CD4-positive, alpha-beta T cell treated with Interleukin-10 for 1 hour (primary cell): ENCODE measurements at regions not wholly inside any gene's neighbourhood (a gene's known extent, or its start where the extent isn't known, plus 50 kb on each side); places are given as distances from the start of the nearest gene placed in this dataset.
"Not testable (repeated sequence)": the region's sequence is repeated elsewhere in the genome, so short reads cannot be mapped to it uniquely, and the experiment has no call there.

Source experiments
- DNase-seq: peaks from one replicate; pipeline ENCODE4 v3.0.0-alpha.2; 2020

DNA sequence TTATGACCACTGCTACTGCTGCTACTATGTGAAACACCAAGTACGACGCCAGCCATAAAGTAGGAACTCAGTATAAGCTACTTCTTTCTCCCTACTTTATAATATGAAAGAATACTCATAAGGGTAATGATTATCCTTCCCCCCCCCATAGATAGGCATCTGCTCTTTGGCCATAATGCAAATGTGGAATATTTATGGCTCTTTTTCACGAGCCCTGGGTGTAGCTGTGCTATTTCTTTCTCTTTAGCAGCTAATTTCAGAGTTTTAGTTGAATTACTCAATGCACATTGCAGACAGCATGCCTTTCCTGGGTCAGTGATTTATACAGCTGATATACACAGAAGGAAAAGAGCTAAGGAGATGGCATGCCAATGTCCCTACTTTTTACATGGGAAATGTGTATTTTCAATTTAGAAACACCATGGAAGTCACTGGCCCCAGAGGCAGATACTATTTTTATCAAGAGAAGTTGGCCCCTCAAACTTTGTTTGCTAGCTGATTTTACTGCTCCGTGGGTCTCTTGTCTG, 234.1 kb upstream of the KIAA1217 start:
- DNase-seq = no peak

DNA sequence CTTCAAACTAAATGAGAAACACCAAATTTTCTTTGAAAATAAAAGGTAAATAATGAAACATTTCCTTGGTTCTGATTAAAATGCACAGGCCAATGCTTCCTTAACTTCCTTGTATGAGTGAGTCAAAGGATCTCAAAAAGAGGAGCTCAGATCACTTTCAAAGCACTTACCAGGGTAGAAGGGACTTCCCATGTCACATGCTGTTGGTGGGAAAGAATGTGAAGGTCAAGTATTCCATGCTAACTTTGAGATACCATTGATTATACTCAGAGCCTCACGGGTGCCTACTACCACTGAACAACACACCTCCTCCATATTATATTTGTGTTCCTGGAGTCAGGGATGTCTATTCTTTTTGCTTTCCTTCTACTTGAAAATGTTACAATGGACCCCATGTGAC, 233.5 kb upstream of the KIAA1217 start:
- no peak for DNase-seq

DNA sequence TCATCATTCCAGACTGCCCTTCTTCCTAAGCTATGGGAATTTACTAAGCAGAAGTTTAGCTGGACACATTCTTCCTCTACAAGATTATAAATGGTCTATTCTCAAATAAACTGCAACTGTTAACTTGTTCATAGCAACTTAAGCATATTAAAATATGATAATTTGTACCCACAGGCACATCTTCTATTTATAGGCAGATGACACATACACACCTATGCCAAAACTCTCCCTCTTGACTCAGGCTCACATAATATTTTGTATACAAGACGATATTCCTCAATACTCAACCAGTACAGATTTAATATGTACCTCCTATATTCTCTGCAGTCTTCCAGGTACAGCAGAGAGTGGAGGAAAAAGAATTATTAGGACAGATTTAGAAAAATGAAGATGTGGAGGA, 232.7 kb upstream of the KIAA1217 start:
- no peak for DNase-seq

DNA sequence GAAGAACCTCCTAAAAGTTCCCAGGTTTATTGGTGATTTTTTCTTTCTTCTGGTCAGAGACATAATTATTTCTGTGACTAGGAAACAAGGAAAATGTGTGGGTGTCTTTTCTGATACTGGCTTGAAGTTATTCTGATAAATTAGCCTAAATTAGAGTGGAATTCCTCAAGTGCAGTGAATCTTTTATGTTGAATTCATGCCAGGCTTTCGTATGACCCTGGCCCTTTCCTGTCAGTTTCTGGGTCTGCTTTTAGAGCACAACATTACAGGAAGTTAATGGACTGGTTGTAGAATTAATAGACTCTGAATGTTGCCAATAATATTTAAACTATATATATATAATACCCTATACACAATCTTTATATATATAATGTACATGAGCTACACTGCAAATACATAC, 230.6 kb upstream of the KIAA1217 start:
- DNase-seq = no peak

DNA sequence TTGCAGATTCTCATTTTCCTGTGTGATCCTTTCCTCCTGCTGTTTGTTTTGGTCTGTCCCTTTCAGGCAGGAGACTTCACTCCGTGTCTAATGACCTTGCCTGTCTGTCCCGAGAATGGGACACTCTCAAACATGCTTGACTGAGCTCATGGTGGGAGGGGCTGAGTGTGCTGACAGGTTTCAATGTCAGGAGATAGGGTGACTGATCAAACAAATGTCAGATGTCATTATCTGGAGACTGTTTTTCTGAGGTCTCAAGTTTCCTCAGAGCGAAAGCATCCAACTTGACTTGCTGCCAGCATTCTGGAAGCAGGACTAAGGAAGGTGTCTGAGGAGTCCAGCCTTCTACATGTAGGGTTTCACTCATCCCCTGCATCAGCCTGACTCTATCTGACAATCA, 228.8 kb upstream of the KIAA1217 start:
- DNase-seq = no peak

DNA sequence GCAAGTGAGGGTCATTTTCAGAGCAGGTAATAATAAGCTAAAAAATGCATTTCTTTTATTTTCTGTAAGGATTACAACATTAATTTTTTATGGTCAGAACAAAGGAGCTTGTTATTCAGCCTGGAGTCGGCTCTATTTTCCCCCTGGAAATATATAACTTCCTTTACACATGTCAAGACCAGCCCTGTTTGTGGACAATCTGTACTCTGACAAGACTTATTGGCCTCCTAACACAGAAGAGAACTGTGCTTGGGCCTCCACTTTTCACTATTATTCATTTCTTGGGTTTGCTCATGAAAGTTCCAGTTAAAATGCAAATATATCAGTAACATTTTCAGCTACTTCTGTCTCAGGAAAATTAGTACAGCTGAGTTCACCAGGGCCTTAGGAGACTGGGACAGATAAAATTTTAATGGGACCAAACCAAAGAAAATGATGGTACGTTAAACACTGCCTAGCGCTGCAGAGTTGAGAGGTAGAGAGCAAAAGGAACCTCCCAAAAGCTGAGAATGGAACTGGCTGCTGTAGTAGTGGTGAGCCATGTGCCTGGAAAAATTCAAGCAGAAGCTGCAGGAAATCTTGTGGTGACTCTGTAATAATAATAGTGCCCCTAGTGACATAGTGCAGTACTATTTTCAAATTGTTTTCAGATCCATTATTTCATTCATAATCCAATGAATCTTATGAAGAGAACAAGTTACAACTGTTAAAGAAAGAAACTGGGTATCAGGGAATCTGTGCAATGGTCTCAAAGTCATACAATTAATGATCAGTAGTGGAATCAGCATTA, 227.2 kb upstream of the KIAA1217 start:
- no peak for DNase-seq

DNA sequence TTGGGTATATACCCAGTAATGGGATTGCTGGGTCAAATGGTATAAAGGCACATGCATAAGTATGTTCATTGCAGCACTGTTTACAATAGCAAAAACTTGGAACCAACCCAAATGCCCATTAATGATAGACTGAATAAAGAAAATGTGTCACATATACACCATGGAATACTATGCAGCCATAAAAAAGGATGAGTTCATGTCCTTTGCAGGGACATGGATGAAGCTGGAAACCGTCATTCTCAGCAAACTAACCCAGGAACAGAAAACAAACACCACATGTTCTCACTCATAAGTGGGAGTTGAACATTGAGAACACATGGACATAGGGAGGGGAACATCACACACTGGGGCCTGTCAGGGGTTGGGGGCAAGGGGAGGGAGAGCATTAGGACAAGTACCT, 224.5 kb upstream of the KIAA1217 start:
- DNase-seq = not testable (repeated sequence)

DNA sequence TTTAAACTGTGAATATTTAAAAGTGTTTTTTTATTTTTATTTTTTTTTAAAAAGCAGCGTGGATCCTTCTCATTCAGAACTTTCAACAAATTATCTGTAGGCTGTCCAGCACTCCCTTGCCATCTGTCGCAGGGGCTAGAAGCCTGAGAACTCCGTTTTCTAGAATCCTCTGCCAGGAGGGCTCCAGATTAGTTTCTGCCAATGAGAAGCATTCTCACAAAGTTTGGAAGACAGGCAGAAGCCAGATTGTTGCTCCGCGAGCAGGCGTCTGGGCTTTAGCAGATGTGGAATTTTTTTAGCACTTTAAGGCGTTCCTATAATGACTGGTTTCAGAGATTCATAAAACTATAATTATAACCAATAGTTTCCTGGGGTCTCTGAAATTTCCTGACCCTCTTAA, 220.9 kb upstream of the KIAA1217 start:
- DNase-seq = no peak

DNA sequence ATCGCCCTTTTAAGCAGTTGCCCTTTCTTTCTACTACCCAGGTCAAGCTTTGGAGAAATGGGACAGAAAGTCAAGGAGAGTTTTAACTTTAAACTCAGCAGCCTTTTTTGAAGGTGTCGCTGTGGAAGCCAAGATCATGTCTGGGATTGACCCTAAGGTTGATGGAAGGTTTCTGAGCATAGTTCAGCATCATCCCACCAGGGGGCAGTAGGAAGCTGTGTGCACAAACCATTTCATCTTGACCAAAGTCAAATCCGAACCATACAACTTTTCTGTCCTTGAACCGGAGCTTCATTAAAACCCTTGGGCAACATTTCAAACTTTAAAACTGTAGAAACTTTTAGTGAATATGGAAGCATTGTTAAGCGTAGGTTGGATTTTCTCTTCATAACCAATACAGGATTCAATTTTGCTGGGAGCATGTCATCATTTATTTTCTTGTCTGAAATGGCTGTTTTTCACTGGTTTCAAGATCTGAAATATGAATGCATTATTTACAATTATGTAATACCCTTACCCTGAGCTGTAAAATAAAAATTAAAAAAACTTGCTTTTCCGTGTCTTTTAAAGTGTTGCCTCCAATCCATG, 214.4 kb upstream of the KIAA1217 start:
- no peak for DNase-seq

DNA sequence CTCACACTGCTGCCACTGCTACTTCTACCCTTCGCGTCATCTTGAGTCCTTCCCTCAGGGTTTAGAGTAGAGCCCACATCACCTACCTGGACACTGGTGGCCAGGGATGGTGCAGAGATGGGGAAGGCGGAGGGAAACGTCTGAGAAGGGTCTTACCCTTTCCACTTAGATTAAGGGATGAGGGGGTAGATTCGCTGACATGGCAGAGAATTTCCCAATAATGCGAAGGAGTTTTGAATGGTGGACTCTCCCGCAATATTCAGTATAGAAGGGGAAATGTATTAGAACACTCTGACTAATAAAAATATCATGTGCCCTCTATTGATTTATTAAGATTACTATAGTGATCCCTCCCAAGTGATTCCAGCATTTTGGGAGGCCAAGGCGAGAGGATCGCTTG, 209.5 kb upstream of the KIAA1217 start:
- no peak for DNase-seq

DNA sequence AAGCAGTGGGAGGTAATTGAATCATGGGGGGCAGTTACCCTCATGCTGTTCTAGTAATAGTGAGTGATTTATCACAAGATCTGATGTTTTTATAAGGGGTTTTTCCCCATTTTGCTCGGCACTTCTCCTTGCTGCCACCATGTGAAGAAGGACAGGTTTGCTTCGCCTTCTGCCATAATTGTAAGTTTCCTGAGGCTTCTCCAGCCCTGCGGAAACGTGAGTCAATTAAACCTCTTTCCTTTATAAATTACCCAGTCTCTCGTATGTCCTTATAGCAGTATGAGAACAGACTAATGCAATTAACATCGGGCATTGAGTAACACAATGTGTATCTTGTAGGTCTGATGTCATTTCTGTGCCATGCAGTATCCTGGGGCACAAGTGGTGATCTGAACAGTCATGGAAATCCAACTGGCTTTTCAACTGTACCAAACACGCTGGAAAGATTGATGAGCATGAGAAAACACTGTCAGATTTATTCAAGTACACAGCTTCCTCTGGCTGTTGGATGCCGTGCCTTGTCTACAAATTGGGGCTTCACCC, 208.6 kb upstream of the KIAA1217 start:
- DNase-seq = no peak

DNA sequence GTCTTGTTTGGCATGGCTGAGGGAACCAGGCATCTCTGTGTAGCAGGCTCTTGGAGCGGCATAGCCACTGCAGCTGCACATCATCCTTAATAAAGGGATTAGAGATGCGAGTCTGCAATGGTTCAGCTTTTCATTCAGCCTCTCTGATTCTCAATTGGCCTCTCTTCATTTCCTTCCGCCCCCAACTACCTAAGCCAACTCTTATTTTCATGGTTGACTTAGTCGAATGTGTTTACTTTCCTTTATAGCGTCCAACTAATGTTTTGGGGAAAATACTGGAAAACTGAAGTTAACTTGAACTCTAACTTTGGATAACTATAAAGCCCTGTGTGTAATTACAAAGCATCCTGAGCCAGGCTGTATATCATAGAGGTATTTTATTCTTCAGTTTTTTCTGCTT, 202.2 kb upstream of the KIAA1217 start:
- no peak for DNase-seq

DNA sequence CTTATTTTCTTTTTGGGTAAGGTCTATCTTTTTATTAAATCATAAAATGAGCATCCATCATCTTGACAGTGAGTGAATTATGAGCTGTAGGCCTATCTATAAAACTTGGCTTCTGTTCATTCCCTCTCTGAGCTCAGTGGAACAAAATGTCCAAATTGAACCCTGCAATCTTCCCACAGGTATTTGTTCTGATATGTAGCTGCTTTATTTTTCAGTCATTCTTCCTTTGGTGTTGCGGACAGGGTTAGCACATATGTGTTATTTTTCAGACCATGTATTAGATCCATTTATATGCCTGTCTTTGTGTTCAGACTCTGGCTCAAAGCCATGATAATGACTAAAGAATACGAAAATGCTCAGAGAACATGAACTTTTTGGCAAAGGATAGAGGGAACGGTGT, 201.6 kb upstream of the KIAA1217 start:
- DNase-seq = no peak

DNA sequence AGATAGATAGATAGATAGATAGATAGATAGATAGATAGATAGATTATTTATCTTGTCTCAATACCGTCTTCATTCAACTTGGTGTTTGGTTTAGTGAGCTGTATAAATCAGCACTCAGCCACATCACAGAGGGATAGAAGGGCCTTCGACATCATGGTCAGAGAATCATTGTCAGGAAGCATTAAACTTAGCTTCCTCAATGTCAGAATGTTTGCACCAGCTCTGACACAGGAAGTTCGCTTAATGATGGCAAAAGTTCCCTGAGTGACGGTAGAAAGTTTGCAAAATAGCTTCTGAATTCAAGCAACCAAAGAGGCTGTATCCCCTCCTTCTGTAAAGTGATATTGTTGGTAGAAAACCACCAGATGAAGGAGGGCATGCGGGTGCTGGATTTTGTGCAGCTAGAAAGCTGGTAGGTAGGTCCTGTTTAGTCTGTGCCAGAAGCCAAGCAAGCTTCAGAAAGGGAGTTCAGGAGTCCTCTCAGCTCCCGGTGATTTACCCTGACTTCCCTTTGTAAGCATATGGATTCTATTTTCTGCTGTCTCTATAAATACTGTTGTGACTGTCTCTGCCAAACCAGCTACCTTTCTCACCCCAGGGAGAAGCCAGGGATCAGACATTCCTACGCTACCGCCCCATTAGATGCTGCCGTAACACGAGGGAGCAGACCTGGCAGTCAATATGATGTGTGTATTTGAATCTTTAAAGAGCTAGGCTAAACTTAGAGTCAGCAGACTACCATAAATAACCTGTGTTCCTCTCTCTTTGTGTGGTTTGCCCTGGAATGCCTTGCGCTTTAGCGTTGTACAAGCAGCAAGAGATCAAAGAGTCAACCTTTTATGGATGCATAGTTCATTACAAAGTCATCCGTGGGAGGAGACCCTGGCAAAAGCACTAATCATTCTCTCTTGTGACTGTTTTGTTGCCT, 200.5 kb upstream of the KIAA1217 start:
- no peak for DNase-seq

DNA sequence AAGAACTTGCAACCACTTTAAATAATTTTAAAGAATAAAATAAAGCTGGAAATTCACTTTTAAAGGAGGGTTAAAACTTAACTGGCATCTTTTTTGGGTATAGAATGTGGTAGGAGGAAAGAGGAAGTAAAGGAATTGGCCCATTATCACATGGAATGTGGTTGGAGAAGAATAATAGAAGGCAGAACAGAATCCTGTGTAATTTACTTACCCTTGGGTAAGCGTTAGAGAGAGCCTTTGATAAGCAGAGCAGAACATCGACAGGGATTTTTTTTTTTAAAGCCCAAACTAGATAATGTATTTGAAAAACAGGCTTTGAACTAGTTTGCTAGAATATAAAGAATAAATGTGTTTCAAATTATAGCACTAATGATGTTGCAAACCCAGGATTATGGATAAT, 199.8 kb upstream of the KIAA1217 start:
- no peak for DNase-seq

DNA sequence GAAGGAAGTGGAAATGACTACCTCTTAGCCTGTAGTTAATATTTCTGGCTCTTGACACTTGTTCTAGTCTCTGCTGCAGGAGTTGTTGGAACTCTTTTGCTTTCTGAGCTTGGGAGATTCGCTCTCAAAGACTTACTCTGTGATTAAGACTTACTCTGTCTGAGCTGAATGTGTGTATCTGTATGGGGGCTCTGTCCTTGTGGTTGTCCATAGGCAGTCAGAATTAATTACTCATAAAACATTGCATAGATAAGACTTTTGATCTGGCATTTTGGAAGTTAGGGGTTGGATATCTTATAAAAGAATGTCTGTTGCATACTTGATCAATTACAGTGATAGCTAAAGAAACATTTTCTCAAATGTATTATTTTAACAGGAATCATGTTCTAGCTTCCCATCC, 199.2 kb upstream of the KIAA1217 start:
- DNase-seq = no peak

DNA sequence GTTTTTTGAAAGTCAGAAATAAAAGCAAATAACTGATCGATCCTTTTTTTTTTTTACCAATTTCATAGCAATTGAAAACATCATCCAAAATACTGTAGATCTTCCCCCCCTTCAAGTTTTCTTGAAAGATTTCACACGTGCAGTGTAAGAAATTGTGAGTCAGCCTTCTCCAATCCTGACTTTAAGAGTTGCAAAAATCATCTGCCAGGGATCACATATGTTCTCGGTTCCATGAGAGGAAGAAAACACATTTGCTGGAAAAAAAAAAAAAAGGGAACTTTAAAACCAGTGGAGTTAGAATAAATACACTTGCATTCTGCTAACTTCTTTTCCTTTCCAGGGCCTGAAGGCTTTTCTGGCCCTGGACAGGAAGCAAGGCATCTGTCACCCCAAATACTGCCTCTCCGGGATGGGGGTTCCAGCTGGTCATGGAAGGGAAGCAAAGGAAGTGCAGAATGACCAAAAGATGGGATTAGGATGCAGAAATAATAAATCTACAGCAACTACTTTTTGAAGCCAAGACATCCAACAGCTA, 198.4 kb upstream of the KIAA1217 start:
- DNase-seq = no peak

DNA sequence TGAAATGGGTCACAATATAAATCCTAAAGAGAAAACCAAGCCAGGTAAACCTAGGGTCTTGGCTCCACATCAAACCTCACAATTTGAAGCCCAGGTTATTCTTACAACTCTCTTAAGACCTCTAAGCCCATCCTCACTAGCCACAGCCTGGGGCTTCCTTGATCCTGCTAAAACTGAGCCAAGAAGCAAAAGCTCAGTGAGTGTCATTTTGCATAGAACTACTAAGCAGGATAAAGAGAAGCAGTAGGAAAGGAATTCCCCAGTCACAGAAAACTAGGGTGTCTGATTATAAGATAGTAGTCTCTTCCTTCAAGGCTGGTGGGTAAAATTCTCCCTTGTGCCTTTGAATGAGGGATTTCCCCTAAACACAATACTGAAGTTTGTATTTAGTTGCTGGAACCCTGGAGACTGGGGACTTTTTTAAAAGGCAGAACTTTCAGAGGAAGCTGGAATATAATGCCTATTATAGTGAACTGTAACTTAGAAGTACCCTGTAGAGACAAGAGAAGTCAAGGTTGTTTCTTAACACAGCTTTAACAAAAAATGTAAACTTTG, 196.6 kb upstream of the KIAA1217 start:
- no peak for DNase-seq

DNA sequence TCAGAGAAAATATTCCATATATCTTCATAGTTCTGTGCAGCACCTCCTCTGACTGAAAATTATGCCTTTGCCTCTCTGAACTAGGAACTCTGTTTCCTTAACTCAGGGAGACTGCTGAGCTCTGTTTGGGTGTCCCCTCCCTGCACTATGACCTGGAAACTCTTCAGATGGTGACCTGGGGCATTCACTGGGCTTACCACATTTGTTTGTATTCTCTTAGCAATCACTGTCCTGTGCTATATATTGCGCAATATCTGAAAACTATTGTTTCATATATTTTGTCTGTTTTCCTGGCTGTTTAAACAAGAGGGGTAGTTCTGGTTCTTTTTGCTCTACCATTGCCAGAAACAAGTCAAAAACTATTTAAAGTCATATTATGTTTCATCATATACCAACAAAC, 181.8 kb upstream of the KIAA1217 start:
- DNase-seq = no peak

DNA sequence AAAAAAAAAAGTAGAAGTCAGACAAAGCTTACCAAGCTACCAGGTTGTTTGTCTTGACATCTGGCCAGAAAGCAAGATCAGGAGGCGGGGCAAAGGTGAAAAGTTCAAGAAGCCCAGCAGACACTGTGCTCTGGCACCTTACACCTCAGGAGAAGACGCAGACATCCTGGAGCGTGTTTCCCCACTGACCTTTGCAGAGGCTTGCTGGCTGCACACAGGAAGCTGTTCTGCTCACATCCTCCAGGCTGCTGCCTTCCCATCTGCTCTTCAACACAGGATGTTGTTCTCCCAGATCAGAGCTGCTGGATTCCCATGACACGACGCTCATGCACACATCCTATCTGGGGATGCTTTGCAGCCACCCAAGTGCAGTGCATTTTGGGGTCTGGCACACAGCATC, 174.4 kb upstream of the KIAA1217 start:
- no peak for DNase-seq

DNA sequence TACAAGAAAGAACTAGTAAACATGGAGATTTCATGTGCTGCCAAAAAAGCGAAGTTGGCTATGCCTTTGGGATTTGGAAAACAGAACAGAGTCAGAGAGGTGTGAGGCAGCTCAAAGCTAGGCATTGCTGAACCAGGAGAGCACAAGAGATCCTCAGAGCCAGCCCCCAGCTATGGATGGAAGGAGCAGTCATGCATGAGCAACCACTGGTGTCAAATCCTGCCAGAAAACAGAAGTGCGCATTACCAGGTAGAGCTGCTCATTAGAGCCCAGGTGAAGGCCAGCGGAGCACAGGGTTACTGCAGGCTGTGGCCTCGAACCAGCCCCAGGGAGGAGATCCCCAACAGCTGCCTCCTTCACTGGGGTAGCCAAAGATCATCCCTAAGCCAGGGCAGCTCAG, 173.2 kb upstream of the KIAA1217 start:
- DNase-seq = no peak

DNA sequence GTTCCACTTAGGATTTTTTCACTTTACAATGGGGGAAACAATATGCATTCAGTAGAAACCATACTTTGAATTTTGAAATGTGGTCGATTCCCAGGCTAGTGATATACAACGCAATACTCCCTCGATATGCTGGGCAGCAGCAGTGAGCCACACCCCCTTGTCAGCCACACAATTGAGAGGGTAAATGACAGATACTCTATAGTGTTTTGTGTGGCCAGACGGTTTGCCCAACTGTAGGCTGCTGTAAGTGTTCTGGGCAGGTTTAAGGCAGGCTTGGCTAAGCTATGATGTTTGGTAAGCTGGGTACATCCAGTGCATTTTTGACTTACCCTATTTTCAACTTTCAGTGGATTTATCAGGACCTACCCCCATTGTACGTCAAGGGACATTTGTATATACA, 169.6 kb upstream of the KIAA1217 start:
- DNase-seq = no peak

DNA sequence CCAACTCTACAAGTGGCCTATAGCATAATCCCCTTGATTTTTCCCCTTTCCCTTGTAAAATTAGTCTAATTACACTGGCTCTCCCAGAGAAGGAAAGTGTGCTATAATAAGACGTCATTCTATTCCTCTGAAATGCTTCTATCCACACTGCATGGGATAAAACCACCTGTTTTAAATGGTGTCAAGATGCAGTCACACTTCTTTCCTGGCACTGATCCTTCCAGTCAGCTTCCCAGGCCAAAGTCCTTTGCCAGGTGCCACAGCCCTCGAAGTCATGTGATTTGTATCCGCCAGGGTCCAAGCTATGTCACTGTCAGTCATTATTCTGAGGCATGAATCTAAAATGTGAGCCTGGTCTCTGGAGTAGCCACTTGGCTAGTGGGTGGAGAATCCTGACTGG, 169.0 kb upstream of the KIAA1217 start:
- no peak for DNase-seq
